ENCODE measurements at regions not wholly inside any gene's neighbourhood (a gene's known extent, or its start where the extent isn't known, plus 50 kb on each side); places are given as distances from the start of the nearest gene placed in this dataset.

GRCh38 chr2:44107086-44107740 is 61.5 kb upstream of the PPM1B start:
- TF ChIP-seq, protein P1, sequence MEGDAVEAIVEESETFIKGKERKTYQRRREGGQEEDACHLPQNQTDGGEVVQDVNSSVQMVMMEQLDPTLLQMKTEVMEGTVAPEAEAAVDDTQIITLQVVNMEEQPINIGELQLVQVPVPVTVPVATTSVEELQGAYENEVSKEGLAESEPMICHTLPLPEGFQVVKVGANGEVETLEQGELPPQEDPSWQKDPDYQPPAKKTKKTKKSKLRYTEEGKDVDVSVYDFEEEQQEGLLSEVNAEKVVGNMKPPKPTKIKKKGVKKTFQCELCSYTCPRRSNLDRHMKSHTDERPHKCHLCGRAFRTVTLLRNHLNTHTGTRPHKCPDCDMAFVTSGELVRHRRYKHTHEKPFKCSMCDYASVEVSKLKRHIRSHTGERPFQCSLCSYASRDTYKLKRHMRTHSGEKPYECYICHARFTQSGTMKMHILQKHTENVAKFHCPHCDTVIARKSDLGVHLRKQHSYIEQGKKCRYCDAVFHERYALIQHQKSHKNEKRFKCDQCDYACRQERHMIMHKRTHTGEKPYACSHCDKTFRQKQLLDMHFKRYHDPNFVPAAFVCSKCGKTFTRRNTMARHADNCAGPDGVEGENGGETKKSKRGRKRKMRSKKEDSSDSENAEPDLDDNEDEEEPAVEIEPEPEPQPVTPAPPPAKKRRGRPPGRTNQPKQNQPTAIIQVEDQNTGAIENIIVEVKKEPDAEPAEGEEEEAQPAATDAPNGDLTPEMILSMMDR (IDR thresholded peaks at IDR 0.05), result no peak
- TF ChIP-seq, protein P2, sequence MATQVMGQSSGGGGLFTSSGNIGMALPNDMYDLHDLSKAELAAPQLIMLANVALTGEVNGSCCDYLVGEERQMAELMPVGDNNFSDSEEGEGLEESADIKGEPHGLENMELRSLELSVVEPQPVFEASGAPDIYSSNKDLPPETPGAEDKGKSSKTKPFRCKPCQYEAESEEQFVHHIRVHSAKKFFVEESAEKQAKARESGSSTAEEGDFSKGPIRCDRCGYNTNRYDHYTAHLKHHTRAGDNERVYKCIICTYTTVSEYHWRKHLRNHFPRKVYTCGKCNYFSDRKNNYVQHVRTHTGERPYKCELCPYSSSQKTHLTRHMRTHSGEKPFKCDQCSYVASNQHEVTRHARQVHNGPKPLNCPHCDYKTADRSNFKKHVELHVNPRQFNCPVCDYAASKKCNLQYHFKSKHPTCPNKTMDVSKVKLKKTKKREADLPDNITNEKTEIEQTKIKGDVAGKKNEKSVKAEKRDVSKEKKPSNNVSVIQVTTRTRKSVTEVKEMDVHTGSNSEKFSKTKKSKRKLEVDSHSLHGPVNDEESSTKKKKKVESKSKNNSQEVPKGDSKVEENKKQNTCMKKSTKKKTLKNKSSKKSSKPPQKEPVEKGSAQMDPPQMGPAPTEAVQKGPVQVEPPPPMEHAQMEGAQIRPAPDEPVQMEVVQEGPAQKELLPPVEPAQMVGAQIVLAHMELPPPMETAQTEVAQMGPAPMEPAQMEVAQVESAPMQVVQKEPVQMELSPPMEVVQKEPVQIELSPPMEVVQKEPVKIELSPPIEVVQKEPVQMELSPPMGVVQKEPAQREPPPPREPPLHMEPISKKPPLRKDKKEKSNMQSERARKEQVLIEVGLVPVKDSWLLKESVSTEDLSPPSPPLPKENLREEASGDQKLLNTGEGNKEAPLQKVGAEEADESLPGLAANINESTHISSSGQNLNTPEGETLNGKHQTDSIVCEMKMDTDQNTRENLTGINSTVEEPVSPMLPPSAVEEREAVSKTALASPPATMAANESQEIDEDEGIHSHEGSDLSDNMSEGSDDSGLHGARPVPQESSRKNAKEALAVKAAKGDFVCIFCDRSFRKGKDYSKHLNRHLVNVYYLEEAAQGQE (IDR thresholded peaks at IDR 0.05; ENCODE audit: insufficient read depth in 1 of 2, low read depth in 2 of 2, low read length in 1 of 2), result no peak
- TF ChIP-seq POLR2AphosphoS5 (IDR thresholded peaks at IDR 0.05; ENCODE audit: low read depth, low read length) (no peak), TCF7L2 (IDR thresholded peaks at IDR 0.05; ENCODE audit: low read depth, low read length) (no peak)
